IMR-90 (cell line): ENCODE measurements at regions not wholly inside any gene's neighbourhood (a gene's known extent, or its start where the extent isn't known, plus 50 kb on each side); places are given as distances from the start of the nearest gene placed in this dataset.

Source experiments
- ATAC-seq: fragments of 200-7000 bp; cut with Tn5 transposase; 2 replicates; pipeline ENCODE4 v1.9.1; 2020; ENCODE audit warnings: low read depth, mild to moderate bottlenecking, moderate library complexity
- BruUV-seq: library from RNA; stranded (reverse); fragments of 400-500 nt; replicated peaks from 2 replicates; lab custom pipeline; 2021; lab: Mats Ljungman, UMichigan
- CTCF ChIA-PET: fragments of 300-600 bp; formaldehyde crosslinking; extraction: SDS; loops from one replicate; lab custom pipeline; 2021; ENCODE audit warnings: antibody characterized with exemption; lab: Yijun Ruan, JAX
- POLR2A ChIA-PET: fragments of 300-600 bp; sonication (Branson Sonifier 250); formaldehyde crosslinking; loops from one replicate; lab custom pipeline; 2022; ENCODE audit warnings: antibody characterized with exemption; ENCODE audit not compliant: unreplicated experiment; lab: Charles Lee
- DNase-seq: peaks from one replicate; pipeline ENCODE4 v3.0.0; 2013
- H2AFZ ChIP-seq: replicated peaks from 2 replicates; pipeline ENCODE3; 2013; ENCODE audit warnings: low read length, mild to moderate bottlenecking; ENCODE audit not compliant: poor library complexity
- H2AK5ac ChIP-seq: 2 replicates; pipeline ENCODE4 v1.6.1; 2013; ENCODE audit warnings: low read depth, low read length, inconsistent platforms
- H2AK9ac ChIP-seq: replicated peaks from 2 replicates; pipeline ENCODE3; 2013; ENCODE audit warnings: mild to moderate bottlenecking, low read depth, low read length, moderate library complexity; ENCODE audit not compliant: poor library complexity
- H2BK120ac ChIP-seq: 2 replicates; pipeline ENCODE4 v1.6.1; 2013; ENCODE audit warnings: low read depth, low read length, inconsistent platforms
- H2BK15ac ChIP-seq: 3 replicates; pipeline ENCODE4 v1.6.1; 2013; ENCODE audit warnings: low read depth, low read length, inconsistent platforms
- H2BK20ac ChIP-seq: 2 replicates; pipeline ENCODE4 v1.6.1; 2013; ENCODE audit warnings: low read depth, mild to moderate bottlenecking, inconsistent platforms, low read length, moderate library complexity
- H2BK5ac ChIP-seq: 2 replicates; pipeline ENCODE4 v1.6.1; 2013; ENCODE audit warnings: mild to moderate bottlenecking, low read depth, low read length, inconsistent platforms; ENCODE audit not compliant: poor library complexity, severe bottlenecking
- H3K14ac ChIP-seq: replicated peaks from 2 replicates; pipeline ENCODE4 v1.6.1; 2013; ENCODE audit warnings: low read depth, low read length, inconsistent platforms
- H3K18ac ChIP-seq: 2 replicates; pipeline ENCODE4 v1.6.1; 2013; ENCODE audit warnings: low read depth, low read length, control low read depth
- H3K23ac ChIP-seq: 2 replicates; pipeline ENCODE4 v1.6.1; 2013; ENCODE audit warnings: low read depth, low read length, inconsistent platforms
- H3K27ac ChIP-seq: 2 replicates; pipeline ENCODE4 v1.5.1; 2013; ENCODE audit warnings: mild to moderate bottlenecking, control low read depth, low read length; ENCODE audit not compliant: insufficient read depth
- H3K27me3 ChIP-seq: 2 replicates; pipeline ENCODE4 v1.6.1; 2013; ENCODE audit warnings: low read length; ENCODE audit not compliant: control insufficient read depth, insufficient read depth
- H3K36me3 ChIP-seq: 2 replicates; pipeline ENCODE4 v1.6.1; 2013; ENCODE audit warnings: low read length, mixed read lengths; ENCODE audit not compliant: control insufficient read depth, insufficient read depth
- H3K4ac ChIP-seq: 2 replicates; pipeline ENCODE4 v1.6.1; 2013; ENCODE audit warnings: low read depth, low read length, inconsistent platforms
- H3K4me1 ChIP-seq: 2 replicates; pipeline ENCODE4 v1.6.1; 2013; ENCODE audit warnings: low read length, mixed read lengths; ENCODE audit not compliant: control insufficient read depth, insufficient read depth
- H3K4me2 ChIP-seq: 2 replicates; pipeline ENCODE4 v1.6.1; 2013; ENCODE audit warnings: low read depth, mild to moderate bottlenecking, control low read depth, low read length, moderate library complexity
- H3K4me3 ChIP-seq: 2 replicates; pipeline ENCODE4 v1.5.1; 2013; ENCODE audit warnings: low read depth, mild to moderate bottlenecking, control low read depth, low read length, moderate library complexity; ENCODE audit not compliant: insufficient read depth
- H3K56ac ChIP-seq: 2 replicates; pipeline ENCODE4 v1.6.1; 2013; ENCODE audit warnings: low read length, inconsistent platforms; ENCODE audit not compliant: insufficient read depth; ENCODE audit errors: extremely low read depth
- H3K79me1 ChIP-seq, 2 experiments: 2 replicates each; pipeline ENCODE4 v1.6.1; 2013; ENCODE audit warnings: low read length in 2 of 2, inconsistent platforms in 1 of 2, low read depth in 1 of 2
- H3K9ac ChIP-seq: 2 replicates; pipeline ENCODE4 v1.6.1; 2013; ENCODE audit warnings: low read depth, low read length, control low read depth
- H3K9me1 ChIP-seq: 2 replicates; pipeline ENCODE4 v1.6.1; 2013; ENCODE audit warnings: low read length, inconsistent platforms; ENCODE audit not compliant: insufficient read depth
- H3K9me3 ChIP-seq: 2 replicates; pipeline ENCODE4 v1.6.1; 2013; ENCODE audit warnings: low read length; ENCODE audit not compliant: control insufficient read depth, insufficient read depth
- H4K20me1 ChIP-seq: 2 replicates; pipeline ENCODE4 v1.6.1; 2013; ENCODE audit warnings: low read length, inconsistent platforms; ENCODE audit not compliant: insufficient read depth
- H4K5ac ChIP-seq: 2 replicates; pipeline ENCODE4 v1.6.1; 2013; ENCODE audit warnings: mild to moderate bottlenecking, low read depth, low read length, control low read depth
- H4K8ac ChIP-seq, 2 experiments: 2 replicates each; pipeline ENCODE4 v1.6.1; 2013; ENCODE audit warnings: low read depth in 2 of 2, low read length in 2 of 2, control low read depth in 1 of 2, inconsistent platforms in 1 of 2
- H4K91ac ChIP-seq: 2 replicates; pipeline ENCODE4 v1.6.1; 2013; ENCODE audit warnings: low read depth, low read length, inconsistent platforms; ENCODE audit not compliant: insufficient read depth
- BHLHE40 ChIP-seq: fragments of 150-350 bp; IDR thresholded peaks from 2 replicates; pipeline ENCODE4 v1.6.1; 2016; ENCODE audit warnings: mild to moderate bottlenecking, low read depth, low read length
- CEBPB ChIP-seq: IDR thresholded peaks from 2 replicates; pipeline ENCODE4 v1.6.1; 2012; ENCODE audit warnings: low read depth, low read length, improper control_type of control experiment
- CHD1 ChIP-seq: IDR thresholded peaks from 2 replicates; pipeline ENCODE4 v1.6.1; 2012; ENCODE audit warnings: low read depth, low read length, improper control_type of control experiment
- FOS ChIP-seq: fragments of 150-350 bp; IDR thresholded peaks from 2 replicates; pipeline ENCODE4 v1.6.1; 2016; ENCODE audit warnings: low read depth, low read length
- MXI1 ChIP-seq: IDR thresholded peaks from 2 replicates; pipeline ENCODE4 v1.6.1; 2012; ENCODE audit warnings: low read depth, mild to moderate bottlenecking, low read length, moderate library complexity, borderline replicate concordance
- RFX5 ChIP-seq: IDR thresholded peaks from 2 replicates; pipeline ENCODE4 v1.8.0; 2012; ENCODE audit warnings: low read depth, mild to moderate bottlenecking, low read length, moderate library complexity
- SMC3 ChIP-seq: fragments of 150-350 bp; IDR thresholded peaks from 2 replicates; pipeline ENCODE4 v1.6.1; 2016; ENCODE audit warnings: low read depth, mild to moderate bottlenecking, antibody characterized with exemption, low read length, moderate library complexity
- USF2 ChIP-seq: fragments of 150-350 bp; IDR thresholded peaks from 2 replicates; pipeline ENCODE4 v1.6.1; 2017; ENCODE audit warnings: mild to moderate bottlenecking, antibody characterized with exemption, low read length, low read depth
- WGBS, 2 experiments: methylation state at CpG; one replicate each; pipeline versions ENCODE4 v1.1.5 to v1.1.7; 2013; ENCODE audit warnings: missing lambda C conversion rate in 2 of 2; ENCODE audit not compliant: insufficient read length in 1 of 2; ENCODE audit errors: extremely low coverage in 2 of 2; 5-methylcytosine and 5-hydroxymethylcytosine counted together
- dilution Hi-C: fragments of 300-500 bp; cut with HindIII; formaldehyde crosslinking; loops from one replicate; pipeline ENCODE4 v1.14.3; 2018; ENCODE audit warnings: low sequenced_read_pairs; ENCODE audit not compliant: unreplicated experiment
- in situ Hi-C: fragments of 300-500 bp; cut with MboI; formaldehyde crosslinking; loops from 3 replicates; pipeline ENCODE4 v1.14.3; 2019; ENCODE audit warnings: low sequenced_read_pairs, inconsistent platforms, mixed read lengths
- intact Hi-C: fragments of 100-400 bp; cut with micrococcal nuclease; formaldehyde crosslinking; loops from 2 replicates; pipeline ENCODE4 v1.10.0; 2022

- H3K36me3 ChIP-seq, result no peaks in the 10 kb centered on the region
- H3K9ac ChIP-seq, result no peak overlapping the region
- H3K9me1 ChIP-seq, result no peaks in the 10 kb centered on the region; the same call in 1 of the 2 replicates
- H2BK20ac ChIP-seq, result no peak overlapping the region
- no peak for ATAC-seq
- peaks cover 3% of the 10 kb centered on the region; the same call in 1 of the 2 replicates for H3K4me1 ChIP-seq
- peak overlapping the region; percentile 83 for H2AFZ ChIP-seq
- peak overlapping the region; percentile 7 for H3K4ac ChIP-seq
- no peak overlapping the region for H3K4me3 ChIP-seq
- 41% methylated on average over 4 of the region's 8 CpGs; no CpG with 5 or more reads in 1 of the 2 experiments for WGBS, 2 experiments
- no peak overlapping the region for H4K8ac ChIP-seq
- H3K56ac ChIP-seq, result no peak overlapping the region
- intact Hi-C loops, result no loop called here
- no peak overlapping the region for H2BK15ac ChIP-seq
- POLR2A ChIA-PET, result no interaction called here
- peak overlapping the region; percentile 62; the same call in 1 of the 2 replicates for H3K14ac ChIP-seq
- no peak overlapping the region for H2AK9ac ChIP-seq
- H3K23ac ChIP-seq, result no peak overlapping the region
- H3K4me2 ChIP-seq, result peak overlapping the region; percentile 50; the same call in 1 of the 2 replicates
- H3K27me3 ChIP-seq, result no peaks in the 10 kb centered on the region
- H4K20me1 ChIP-seq, result no peaks in the 10 kb centered on the region
- no peak overlapping the region for H2BK120ac ChIP-seq
- no peak overlapping the region for H4K5ac ChIP-seq
- H2AK5ac ChIP-seq, result peak overlapping the region; percentile 5; the same call in 1 of the 2 replicates
- CTCF ChIA-PET, result no interaction called here
- H2BK5ac ChIP-seq, result no peak overlapping the region
- no peaks in the 10 kb centered on the region for H3K79me1 ChIP-seq
- no peak overlapping the region for H3K18ac ChIP-seq
- dilution Hi-C loops, result no loop called here
- H3K9me3 ChIP-seq, result no peaks in the 10 kb centered on the region
- in situ Hi-C loops, result no loop called here
- no peak for DNase-seq
- BruUV-seq, result no TSS peak
- no peak overlapping the region for H4K91ac ChIP-seq
- TF ChIP-seq CEBPB, result no peak
- no peak for TF ChIP-seq CHD1
- no peak for TF ChIP-seq BHLHE40
- no peak for TF ChIP-seq MXI1
- no peak for TF ChIP-seq USF2
- no peak for TF ChIP-seq SMC3
- TF ChIP-seq RFX5, result no peak
- no peak for TF ChIP-seq FOS
- H3K27ac ChIP-seq, result no peak overlapping the region
These were observed 97.1 kb upstream of the SPATA13 start for GRCh38 chr13:24063281-24063877.
